NCI-H345 treated with DMSO at 0.1 percent for 48 hours (cell line): ENCODE measurements at regions not wholly inside any gene's neighbourhood (a gene's known extent, or its start where the extent isn't known, plus 50 kb on each side); places are given as distances from the start of the nearest gene placed in this dataset.
"Not testable (repeated sequence)": the region's sequence is repeated elsewhere in the genome, so short reads cannot be mapped to it uniquely, and the experiment has no call there.

Experiments used
- DNase-seq: peaks from one replicate; lab custom pipeline; 2025; ENCODE audit not compliant: unreplicated experiment; lab: John Stamatoyannopoulos, UW

DNA sequence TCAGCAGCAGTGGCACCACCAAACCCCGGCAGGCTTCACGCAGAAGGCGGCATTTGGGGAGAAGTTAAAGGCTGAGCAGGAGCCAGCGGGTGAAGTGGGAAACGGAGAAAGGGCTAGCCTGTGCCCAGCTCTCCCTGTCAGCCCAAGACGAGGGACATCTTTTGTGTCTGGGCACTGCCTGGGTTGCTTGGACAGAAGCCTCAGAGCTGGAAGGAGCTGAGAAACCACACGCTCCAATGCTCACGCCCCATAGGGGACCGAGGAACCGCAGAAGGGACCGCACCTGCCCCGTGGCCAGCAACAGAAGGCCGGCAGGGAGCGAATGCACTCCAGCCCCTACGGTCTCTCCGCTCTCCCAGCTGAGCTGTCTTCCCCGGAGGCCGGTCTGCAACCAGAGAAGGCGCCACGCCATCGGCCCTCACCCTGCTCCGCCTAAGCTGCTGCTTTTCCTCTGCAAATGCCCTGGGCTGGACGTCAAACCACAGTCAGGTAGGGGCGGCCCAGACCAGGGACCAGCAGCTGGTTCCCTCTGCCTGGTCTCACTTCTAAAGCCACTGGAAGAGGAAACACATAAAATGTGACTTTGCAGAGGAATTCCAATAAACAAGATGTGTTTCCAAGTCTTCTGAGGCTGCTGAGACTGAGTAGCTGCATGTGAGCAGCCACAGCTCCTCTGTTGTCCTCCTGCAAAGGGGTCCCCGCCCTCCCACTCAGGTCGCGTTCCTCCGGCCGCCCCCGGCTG is 182.4 kb upstream of the ZNF469 start:
- not testable (repeated sequence) for DNase-seq

DNA sequence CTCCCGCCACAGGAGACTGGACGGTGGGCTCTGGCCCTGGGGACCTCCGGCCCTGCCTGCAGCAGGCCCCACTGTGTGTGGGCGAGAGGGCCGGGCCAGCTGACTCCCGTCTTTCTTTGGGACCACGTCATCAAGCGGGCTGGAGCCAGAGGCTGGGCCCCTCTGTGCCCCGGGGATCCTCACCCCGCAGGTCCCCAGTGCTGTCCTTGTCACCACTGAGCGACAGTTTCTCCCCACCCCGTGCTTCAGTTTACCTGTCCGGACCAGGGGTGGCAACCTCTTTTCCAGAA is 181.9 kb upstream of the ZNF469 start:
- DNase-seq: no peak

DNA sequence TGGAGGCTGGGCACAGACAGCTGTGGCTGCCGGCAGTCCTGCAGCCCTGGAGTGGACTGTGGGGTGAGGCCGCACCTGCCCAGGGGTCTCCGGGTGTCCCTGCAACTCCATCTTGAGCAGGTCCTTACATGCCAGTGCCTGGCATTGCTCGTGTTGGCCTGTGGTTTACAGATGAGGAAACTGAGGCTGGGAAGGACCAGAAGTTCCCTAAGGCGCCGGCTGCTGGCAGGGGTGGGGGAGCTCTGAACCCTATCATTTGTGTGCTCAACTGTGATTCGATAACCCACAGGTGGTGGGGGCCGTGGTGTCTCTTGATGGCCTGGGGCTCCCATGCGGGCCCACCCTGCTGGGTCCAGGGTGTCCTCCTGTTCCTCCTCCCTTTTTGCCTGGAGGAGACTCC is 181.1 kb upstream of the ZNF469 start:
- not testable (repeated sequence) for DNase-seq

DNA sequence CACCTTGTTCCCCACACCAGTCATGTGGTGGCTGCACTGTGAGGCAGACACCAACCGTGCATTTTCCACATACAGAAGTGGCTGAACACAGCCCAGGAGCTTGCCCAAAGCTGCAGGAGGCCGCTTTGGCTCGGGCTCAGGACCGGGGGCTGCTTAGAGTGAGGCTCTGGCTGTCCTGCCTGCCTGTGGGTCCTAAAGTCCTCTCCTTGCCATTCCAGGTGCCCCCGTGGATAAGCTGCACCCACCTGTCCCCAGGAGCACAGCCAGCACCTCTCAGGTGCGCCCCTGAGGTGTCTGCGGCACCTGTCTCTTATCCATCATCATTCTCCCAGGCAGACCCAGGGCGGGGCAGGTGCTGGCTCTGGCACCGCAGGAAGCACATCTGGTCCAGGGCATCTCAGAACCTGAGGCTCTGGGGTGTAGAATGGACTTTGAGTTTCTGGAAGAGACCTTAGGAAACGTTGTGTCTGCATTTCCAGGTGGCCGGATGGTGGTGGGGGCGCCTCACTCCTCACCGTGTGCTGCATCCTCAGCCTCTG is 180.5 kb upstream of the ZNF469 start:
- DNase-seq: no peak

DNA sequence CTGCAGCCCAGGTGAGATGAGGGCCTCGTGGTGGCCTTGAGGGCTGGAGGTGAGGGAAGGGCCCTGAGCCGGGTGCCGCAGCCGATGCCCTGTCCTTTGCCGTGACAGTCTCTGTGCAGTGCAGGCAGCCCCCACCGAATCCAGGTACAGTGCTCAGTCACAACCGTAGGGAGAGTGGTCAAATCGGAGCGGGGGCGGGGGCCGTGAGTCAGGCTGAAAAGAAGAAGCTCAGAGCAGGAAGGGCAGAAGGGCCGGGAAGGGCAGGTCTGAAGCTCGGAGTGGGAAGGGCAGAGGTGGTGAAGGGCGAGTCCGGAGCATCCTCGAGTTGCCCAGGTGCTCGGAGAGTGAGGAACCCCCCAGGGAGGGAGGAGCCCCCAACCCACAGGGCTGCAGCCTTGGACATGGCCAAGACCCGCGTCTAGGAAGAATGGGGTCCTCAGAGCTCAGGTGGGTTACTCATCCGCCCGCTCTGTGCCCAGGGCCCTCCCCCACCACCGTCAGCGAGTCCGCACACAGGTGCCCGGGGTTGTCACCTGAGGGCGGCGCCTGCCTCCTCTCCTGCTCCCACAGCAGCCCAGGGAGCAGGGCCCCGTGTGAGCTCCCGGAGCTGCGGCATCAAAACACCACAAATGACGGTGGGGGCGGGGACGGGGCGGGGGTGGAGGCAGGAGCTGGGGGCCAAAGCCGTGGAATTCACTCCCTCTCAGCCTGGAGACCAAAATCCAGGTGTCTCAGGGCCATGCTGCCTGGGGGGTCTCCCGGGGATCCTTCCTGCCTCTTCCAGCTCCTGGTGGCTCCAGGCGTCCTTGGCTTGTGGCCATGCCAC is 179.7 kb upstream of the ZNF469 start:
- DNase-seq: not testable (repeated sequence)

DNA sequence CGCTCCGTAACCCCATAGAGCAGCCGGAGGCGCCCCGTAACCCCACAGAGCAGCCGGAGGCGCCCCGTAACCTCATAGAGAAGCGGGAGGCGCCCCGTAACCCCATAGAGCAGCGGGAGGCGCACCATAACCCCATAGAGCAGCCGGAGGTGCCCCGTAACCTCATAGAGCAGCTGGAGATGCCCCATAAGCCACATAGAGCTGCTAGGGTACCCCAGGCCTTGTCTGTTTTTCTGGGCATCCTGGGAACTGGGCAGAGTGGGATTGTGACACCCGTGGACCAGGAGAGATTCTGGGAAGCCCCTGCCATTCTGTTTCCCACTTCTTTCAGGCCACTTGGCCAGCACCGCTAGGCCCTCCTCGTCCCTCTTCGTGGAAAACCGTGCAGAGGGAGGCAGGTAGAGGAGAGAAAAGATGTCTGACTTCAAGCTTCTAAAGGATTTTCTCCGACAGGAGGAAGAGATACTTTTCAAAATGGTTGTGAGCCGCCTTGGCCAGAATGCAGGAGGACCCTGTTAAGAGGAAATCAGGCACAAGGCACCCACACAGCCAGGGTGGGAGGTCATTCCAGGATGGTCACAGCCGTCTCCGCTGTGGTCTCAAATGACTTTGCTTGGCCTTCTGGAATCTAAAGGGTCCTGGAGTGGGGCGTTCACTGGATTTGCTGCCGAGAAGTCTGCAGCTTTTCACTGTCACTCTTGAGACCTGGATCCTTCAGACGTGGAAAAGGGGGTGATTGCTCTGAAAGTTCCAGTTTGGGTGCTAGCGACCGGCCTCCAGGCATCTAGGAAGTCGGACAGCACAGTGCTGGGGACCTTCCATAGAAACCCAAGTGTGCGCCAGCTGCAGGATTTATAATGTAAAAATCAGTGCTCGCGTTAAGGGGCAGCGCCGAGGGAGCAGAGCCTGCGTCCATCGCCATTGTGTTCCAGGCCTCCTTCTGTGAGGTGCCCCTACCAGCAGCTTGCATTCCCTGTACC is 178.3 kb upstream of the ZNF469 start:
- not testable (repeated sequence) for DNase-seq

DNA sequence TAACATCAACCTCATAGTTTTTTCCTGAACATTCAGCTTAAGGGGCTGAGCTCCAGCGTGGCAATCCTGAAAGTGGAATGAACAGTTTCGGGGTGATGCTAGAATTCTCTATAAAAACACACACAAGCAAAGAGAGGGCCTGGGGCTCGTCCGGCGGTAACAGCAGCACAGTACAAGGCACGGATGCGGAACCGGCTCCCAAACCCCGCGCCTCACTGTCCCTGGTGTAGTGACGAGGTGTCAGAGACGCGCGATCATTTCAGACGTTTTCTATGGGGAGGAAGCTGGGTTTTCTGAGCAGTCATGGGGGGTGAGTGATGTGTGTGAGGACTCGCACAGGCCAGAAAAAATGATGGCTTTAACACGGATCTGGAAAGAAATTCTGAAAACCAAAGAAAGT is 177.3 kb upstream of the ZNF469 start:
- DNase-seq: not testable (repeated sequence)

DNA sequence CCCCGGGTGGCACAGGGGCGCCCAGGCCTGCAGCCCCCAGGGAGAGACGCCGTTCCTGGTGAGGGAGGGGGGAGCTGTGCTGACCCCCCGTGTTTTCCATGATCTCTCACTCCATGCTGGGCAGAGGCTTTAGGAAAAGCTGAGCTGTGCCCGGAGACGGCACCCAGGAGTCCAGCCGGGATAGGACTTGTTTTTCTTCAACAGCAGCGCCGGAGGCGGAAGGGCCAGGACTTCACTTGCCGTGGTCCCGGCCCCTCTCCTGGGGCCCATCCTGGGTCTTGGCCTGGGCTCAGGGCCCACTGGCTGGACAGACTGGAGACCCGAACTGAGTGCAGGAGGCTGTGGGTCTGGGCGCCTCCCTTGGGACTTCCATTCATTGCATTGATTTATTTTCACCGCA is 176.8 kb upstream of the ZNF469 start:
- DNase-seq: not testable (repeated sequence)

DNA sequence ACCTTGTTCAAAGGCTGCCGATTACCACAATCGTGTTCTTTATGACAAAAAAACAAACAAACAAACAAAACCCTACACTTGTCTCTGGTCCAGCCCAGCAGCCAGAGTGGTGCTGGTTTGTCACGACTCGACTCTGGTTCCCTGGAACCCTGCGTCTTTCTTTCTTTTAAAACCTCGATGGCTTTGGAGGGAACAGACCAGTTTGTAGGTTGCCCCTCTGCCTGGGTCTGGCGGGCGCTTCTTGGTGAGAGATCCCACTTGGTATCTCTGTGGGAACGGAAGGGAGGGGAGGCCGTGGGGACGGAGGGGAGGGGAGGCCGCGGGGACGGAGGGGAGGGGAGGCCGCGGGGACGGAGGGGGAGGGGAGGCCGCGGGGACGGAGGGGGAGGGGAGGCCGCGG is 176.2 kb upstream of the ZNF469 start:
- DNase-seq: not testable (repeated sequence)

DNA sequence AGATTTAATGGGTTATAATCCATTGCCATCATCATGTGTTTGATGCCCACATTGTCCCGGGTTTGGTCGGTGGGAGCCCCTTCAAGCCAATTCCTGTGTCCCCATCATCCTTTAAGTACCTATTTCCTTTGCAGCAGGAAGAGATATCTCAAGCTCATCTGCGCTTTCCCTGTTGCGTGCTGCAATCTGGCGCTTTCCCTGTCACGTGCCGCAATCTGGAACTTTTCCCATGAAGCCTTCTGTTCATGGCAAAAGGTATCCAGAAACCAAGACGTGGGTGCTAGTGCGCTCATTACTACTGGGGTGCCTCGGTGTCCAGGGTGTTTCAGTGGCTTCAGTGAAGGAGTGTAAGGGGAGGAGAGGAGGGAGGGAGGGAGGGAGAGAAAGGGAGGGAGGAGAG is 174.6 kb upstream of the ZNF469 start:
- DNase-seq: no peak

DNA sequence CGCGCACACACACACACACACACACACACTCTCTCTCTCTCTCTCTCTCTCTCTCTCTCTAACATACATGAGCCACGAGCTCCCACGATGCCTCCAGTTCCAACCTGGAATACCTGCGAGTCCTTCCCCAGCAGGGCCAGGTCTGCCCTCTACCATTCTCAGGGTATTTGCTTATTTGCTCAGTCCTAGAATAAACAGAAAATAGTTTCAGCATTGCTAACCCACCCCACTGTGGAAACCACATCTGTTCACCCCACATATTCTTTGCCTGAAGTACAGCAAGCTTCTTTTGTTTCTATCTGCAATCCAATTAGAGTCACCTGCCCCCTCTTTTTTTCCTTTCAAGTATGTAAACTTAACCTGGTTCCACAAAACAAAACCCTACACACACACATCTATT is 174.0 kb upstream of the ZNF469 start:
- DNase-seq: not testable (repeated sequence)

DNA sequence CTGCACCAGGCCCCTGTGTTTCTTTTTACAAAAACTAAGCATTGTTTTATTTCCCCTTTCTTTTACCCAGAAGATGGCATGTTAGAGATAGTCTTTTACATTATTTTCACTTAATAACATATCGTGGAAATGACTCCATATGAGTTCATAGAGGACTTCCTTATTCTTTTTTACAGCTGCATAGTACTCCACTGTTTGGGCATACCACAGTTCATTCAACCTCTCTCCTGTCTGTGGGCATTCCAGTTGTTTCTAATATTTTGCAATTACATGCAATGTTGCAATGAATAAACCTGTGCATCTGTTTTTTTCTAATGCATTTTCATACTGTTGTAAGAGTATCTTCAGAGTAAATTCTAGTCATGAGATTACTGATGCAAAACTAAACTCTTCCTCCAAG is 173.2 kb upstream of the ZNF469 start:
- not testable (repeated sequence) for DNase-seq

DNA sequence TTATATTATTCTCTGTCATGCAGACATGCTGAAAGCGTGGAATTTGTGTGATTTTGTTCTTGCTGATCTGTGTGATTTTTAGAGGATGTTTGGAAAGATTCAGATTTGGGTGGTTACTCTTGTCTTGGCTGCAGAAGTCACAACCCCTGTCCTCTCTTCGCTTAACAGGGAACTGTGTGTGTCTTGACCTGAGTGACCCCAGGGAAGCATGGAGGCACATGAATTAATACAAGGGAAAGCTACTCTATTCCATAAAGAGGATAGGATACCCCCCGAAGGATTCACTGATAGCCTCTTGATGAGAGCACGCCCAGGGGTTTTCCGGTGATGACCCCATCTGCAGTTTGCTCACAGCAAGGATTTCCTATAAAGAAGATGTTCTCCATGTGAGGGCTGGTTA is 168.8 kb upstream of the ZNF469 start:
- not testable (repeated sequence) for DNase-seq

DNA sequence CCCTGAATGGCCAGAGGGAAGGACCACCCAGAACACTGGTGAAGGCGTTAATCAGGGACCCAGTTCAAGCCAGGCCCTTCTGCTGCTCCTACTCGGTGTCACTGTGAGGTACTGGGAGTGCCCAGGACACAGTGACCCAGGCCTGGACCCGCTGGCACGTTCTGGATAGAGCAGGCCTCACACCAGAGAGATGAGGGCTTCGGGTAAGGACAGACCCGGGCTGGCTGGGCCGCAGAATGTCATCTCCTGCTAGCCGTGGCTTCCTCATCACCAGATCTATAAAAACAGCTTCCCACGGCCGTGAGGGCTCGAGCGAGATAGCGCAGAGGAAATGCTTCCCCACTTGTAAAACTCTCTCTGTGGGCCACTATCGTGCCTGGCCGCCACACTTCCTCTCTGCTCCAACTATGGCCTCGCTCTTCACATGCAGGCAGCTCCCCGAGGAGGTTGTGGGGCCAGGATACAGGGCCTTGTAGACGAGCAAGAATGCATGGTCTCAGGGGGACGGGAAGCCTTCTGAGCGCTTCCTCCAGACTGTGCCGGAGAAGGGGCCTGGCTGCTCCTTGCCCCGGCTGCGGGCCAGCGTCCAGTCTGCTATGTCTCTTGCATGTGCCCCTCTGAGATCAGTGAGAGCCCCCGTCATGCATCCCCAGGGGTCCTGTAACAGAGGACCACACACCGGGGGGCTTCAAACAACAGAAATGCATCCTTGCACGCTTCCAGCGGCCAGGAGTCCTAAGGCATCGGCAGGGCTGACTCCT is 161.6 kb upstream of the ZNF469 start:
- DNase-seq: not testable (repeated sequence)

DNA sequence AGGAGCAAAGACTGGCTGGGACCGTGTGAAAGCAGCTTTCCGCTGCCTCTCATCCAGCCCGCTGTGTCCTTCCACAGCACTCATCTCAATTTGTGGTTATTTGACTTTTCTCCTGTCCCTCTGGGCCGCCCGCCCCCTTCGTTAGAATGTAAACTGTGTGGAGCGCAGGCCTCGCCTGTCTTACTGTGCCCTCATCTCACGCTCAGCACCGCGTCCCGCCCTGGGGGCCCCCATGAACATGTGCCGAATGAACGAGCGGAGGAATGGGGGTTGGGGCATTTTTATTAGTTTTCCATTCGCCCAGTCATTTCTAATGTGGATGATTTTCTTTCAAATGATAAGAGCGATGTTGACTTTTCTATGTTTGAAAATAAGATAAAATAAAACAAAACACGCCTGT is 159.1 kb upstream of the ZNF469 start:
- DNase-seq: not testable (repeated sequence)

DNA sequence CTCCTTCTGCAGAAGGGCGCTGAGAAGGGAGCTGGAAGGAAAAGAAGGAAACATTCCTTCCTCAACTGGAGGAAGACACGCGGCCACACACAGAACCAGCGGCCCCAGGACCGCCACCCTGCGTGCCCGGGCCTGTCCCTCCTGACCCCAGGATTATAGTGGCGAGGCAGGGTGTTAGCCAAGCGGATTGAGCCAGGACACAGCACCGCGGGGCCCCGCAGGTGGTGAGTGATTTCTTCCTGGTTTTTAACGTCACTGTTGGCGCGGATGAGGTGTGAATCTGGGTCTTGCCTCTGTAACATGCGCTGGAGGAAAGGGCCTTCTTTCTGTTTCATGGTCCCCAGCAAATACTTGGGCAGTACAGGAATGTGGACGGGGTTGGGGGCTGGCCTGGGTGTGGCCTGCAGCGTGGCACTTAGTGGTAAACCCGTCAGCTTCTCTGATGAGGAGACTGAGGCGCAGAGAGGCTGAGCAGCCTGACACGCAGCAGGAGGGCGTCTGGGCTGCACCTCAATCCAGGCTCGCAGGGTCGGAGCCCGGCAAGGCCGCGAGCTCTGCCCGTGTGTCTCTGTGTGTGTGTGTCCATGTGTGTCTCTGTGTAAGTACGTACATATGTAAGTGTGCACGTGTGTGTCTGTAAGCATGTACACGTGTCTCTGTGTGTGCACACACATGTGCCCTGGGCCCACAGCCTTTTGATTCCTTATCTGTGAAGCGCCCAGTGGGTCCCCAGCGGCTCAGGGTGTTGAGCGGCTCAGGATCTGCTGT is 158.4 kb upstream of the ZNF469 start:
- not testable (repeated sequence) for DNase-seq

DNA sequence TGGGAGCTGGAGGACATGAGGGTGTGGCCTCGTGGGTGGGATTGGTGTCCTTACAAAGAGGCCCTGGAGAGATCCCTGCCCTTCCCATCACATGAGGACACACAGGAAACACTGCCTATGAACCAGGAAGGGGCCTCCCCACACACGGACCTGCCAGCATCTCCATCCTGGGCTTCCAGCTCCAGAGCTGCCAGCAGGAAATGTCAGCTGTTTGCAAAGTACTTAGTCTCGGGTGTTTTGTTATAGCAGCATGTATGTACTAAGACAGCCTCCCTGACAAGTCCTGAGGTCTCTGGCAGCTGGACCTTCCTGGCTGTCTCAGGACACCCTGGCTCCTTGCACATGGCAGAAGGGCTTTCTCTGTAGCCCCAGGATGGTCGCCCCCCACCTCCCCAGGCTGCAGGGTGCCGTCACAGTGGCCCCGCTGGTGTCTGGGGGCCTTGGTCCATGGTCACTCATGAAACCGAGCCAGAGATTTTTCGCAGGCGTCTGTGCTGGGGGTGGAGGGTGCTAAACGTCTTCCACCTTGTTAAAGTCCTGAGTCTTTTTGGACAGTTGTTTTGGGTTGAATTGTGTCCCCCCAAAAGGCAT is 157.0 kb upstream of the ZNF469 start:
- DNase-seq: not testable (repeated sequence)

DNA sequence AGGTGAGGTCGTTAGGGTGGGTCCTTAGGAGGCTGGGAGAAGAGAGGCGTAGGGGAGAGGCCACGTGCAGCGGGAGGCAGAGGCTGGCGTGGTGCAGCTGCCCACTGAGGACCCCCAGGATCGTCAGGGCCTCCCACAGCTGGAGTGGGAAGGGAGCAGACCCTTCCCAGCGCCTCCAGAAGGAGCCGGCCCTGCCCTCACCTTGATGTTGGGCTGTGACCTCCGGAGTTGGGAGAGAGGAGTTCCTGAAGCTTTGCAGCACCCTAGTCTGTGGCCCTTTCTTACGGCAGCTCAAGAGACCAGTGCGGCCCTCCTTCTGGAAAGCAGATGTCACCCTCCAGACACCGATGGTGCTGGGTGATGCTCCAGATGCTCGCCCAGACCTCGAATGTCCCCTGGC is 156.5 kb upstream of the ZNF469 start:
- DNase-seq: not testable (repeated sequence)
